ENCODE measurements at regions not wholly inside any gene's neighbourhood (a gene's known extent, or its start where the extent isn't known, plus 50 kb on each side); places are given as distances from the start of the nearest gene placed in this dataset.

- no peak for DNase-seq
Observed at GRCh38 chr11:81495699-81496292, 1237.9 kb downstream of the FAM181B start.

- DNase-seq, result no peak
Observed at GRCh38 chr11:81494431-81494830, 1239.2 kb downstream of the FAM181B start.

GRCh38 chr11:81492923-81493445 is 1240.7 kb downstream of the FAM181B start:
- DNase-seq, result no peak

- no peak for DNase-seq
Observed at GRCh38 chr11:81487109-81487508, 1246.6 kb downstream of the FAM181B start.

GRCh38 chr11:81484196-81484595 is 1249.5 kb downstream of the FAM181B start:
- no peak for DNase-seq

GRCh38 chr11:81477277-81477676 is 1256.4 kb downstream of the FAM181B start:
- DNase-seq, result no peak

- DNase-seq, result no peak
Observed at GRCh38 chr11:81476345-81476744, 1257.3 kb downstream of the FAM181B start.

- no peak for DNase-seq
Observed at GRCh38 chr11:81472646-81473045, 1261.0 kb downstream of the FAM181B start.

- DNase-seq, result no peak
Observed at GRCh38 chr11:81470446-81470845, 1263.2 kb downstream of the FAM181B start.

GRCh38 chr11:81459766-81460306 is 1273.8 kb downstream of the FAM181B start:
- DNase-seq, result no peak

- no peak for DNase-seq
Observed at GRCh38 chr11:81449588-81450156, 1284.0 kb downstream of the FAM181B start.

GRCh38 chr11:81444297-81444696 is 1289.4 kb downstream of the FAM181B start:
- DNase-seq, result no peak

GRCh38 chr11:81432333-81432732 is 1301.3 kb downstream of the FAM181B start:
- no peak for DNase-seq

GRCh38 chr11:81424822-81425221 is 1308.8 kb downstream of the FAM181B start:
- DNase-seq, result no peak

- DNase-seq, result no peak
Observed at GRCh38 chr11:81422402-81422801, 1311.3 kb downstream of the FAM181B start.

GRCh38 chr11:81421251-81421860 is 1312.3 kb downstream of the FAM181B start:
- no peak for DNase-seq

- no peak for DNase-seq
Observed at GRCh38 chr11:81420668-81421250, 1312.9 kb downstream of the FAM181B start.

GRCh38 chr11:81397316-81397715 is 1336.3 kb downstream of the FAM181B start:
- DNase-seq, result no peak

GRCh38 chr11:81394311-81394710 is 1339.4 kb downstream of the FAM181B start:
- DNase-seq, result no peak

- DNase-seq, result no peak
Observed at GRCh38 chr11:81388326-81388725, 1345.3 kb downstream of the FAM181B start.

- DNase-seq, result no peak
Observed at GRCh38 chr11:81380395-81380794, 1353.3 kb downstream of the FAM181B start.

GRCh38 chr11:81377418-81377817 is 1356.2 kb downstream of the FAM181B start:
- DNase-seq, result no peak

- DNase-seq, result no peak
Observed at GRCh38 chr11:81373986-81374385, 1359.7 kb downstream of the FAM181B start.

- DNase-seq, result no peak
Observed at GRCh38 chr11:81368192-81368591, 1365.5 kb downstream of the FAM181B start.
